K562 (cell line): ENCODE measurements at regions not wholly inside any gene's neighbourhood (a gene's known extent, or its start where the extent isn't known, plus 50 kb on each side); places are given as distances from the start of the nearest gene placed in this dataset.

Experiments used
- BCLAF1 ChIP-seq, 2 experiments: fragments of 450-650 bp in 1 of 2; IDR thresholded peaks; 2 replicates each; pipeline ENCODE4 v1.6.1; 2011 to 2017; ENCODE audit warnings: low read depth in 2 of 2, antibody characterized with exemption in 1 of 2, borderline replicate concordance in 1 of 2, low read length in 1 of 2, mild to moderate bottlenecking in 1 of 2, mixed read lengths in 1 of 2; ENCODE audit not compliant: control insufficient read depth in 1 of 2
- BCOR ChIP-seq: fragments of 450-650 bp; IDR thresholded peaks from 2 replicates; pipeline ENCODE4 v1.6.1; 2016
- GMEB1 ChIP-seq: fragments of 250-450 bp; sonication (Bioruptor Pico); IDR thresholded peaks from 2 replicates; pipeline ENCODE4 v1.4.0; 2020; ENCODE audit warnings: mild to moderate bottlenecking
- L3MBTL2 ChIP-seq: fragments of 450-650 bp; IDR thresholded peaks from 2 replicates; pipeline ENCODE4 v1.6.1; 2016; ENCODE audit warnings: mild to moderate bottlenecking, moderate library complexity
- OTX1 ChIP-seq: fragments of 450-650 bp; formaldehyde crosslinking; IDR thresholded peaks from 2 replicates; pipeline ENCODE4 v1.4.0; 2022; ENCODE audit warnings: mild to moderate bottlenecking
- PTBP1 ChIP-seq: fragments of 200-400 bp; formaldehyde crosslinking; IDR thresholded peaks from 2 replicates; pipeline ENCODE4 v1.6.1; 2017; ENCODE audit warnings: low read depth, low read length
- PYGO2 ChIP-seq: fragments of 450-650 bp; IDR thresholded peaks from 2 replicates; pipeline ENCODE4 v1.6.1; 2016; ENCODE audit warnings: mild to moderate bottlenecking, missing genetic modification characterization, moderate library complexity, missing compliant biosample characterization
- RCOR1 ChIP-seq, 2 experiments: IDR thresholded peaks; 2 replicates each; pipeline ENCODE4 v1.6.1; 2012; ENCODE audit warnings: low read depth in 2 of 2, low read length in 2 of 2, borderline replicate concordance in 1 of 2, improper control_type of control experiment in 1 of 2
- SREBF2 ChIP-seq: sonication (generic); formaldehyde crosslinking; IDR thresholded peaks from 2 replicates; pipeline ENCODE4 v1.4.0; 2020; ENCODE audit warnings: mild to moderate bottlenecking, missing genetic modification reagents
- ZKSCAN8 ChIP-seq: fragments of 200-800 bp; sonication (Bioruptor generic); IDR thresholded peaks from 2 replicates; pipeline ENCODE4 v1.6.1; 2016; ENCODE audit warnings: missing genetic modification characterization, missing compliant biosample characterization
- ZNF232 ChIP-seq: sonication (generic); formaldehyde crosslinking; IDR thresholded peaks from 2 replicates; pipeline ENCODE4 v1.8.0; 2022; ENCODE audit warnings: mild to moderate bottlenecking, missing genetic modification reagents
- TF ChIP-seq, protein P1 (sequence below), 2 experiments: fragments of 450-650 bp; IDR thresholded peaks; 2 replicates each; pipeline ENCODE4 v1.6.1; 2018; ENCODE audit warnings: mild to moderate bottlenecking in 2 of 2, low read depth in 1 of 2; ENCODE audit not compliant: partially characterized antibody in 2 of 2
- TF ChIP-seq, protein P2 (sequence below): fragments of 450-650 bp; IDR thresholded peaks from 2 replicates; pipeline ENCODE4 v1.6.1; 2016; ENCODE audit warnings: low read depth, mild to moderate bottlenecking, moderate library complexity

DNA sequence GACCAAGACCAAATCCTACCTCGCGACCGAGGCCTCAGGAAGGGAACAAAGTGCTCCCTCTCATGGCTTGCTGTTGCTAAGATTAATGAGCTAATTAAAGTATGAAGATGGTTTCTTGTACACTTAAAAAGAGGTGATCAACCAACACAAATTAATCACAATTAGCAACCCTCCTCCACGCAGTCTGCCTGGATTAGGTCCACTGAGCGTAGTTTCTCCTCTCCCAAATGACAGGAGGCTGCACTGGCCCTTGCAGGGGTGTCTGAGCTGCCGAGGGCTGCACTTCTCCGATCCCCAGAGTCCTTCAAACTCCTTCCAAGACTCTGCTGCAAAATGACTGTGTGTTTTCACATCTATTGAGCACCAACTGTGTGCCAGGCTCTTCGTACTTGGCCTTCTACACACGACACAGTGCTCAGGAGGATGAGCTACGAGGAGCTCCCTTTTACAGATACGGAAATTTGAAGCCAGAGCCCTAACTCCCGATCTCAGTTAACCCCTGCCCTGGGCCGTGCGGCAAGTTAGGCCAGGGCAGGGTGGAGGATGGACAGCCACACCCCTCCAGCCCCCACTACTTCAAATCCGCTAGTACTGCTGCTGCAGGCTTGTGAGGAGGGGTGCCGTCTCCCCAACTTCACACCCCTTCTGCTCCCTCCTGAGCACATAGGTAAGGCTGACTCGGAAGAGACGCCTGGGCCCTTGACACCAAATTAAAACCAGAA, 101.0 kb upstream of the LINGO1 start (continued):
- TF ChIP-seq, protein P1, sequence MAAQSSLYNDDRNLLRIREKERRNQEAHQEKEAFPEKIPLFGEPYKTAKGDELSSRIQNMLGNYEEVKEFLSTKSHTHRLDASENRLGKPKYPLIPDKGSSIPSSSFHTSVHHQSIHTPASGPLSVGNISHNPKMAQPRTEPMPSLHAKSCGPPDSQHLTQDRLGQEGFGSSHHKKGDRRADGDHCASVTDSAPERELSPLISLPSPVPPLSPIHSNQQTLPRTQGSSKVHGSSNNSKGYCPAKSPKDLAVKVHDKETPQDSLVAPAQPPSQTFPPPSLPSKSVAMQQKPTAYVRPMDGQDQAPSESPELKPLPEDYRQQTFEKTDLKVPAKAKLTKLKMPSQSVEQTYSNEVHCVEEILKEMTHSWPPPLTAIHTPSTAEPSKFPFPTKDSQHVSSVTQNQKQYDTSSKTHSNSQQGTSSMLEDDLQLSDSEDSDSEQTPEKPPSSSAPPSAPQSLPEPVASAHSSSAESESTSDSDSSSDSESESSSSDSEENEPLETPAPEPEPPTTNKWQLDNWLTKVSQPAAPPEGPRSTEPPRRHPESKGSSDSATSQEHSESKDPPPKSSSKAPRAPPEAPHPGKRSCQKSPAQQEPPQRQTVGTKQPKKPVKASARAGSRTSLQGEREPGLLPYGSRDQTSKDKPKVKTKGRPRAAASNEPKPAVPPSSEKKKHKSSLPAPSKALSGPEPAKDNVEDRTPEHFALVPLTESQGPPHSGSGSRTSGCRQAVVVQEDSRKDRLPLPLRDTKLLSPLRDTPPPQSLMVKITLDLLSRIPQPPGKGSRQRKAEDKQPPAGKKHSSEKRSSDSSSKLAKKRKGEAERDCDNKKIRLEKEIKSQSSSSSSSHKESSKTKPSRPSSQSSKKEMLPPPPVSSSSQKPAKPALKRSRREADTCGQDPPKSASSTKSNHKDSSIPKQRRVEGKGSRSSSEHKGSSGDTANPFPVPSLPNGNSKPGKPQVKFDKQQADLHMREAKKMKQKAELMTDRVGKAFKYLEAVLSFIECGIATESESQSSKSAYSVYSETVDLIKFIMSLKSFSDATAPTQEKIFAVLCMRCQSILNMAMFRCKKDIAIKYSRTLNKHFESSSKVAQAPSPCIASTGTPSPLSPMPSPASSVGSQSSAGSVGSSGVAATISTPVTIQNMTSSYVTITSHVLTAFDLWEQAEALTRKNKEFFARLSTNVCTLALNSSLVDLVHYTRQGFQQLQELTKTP (IDR thresholded peaks at IDR 0.05; ENCODE audit: low read depth in 1 of 2, partially characterized antibody in 2 of 2), result no peak
- TF ChIP-seq OTX1 (CRISPR knock-in tag), result no peak
- TF ChIP-seq ZKSCAN8, result peak; percentile 96
- TF ChIP-seq L3MBTL2, result peak; percentile 24; the same call in 1 of the 2 replicates
- TF ChIP-seq, protein P2, sequence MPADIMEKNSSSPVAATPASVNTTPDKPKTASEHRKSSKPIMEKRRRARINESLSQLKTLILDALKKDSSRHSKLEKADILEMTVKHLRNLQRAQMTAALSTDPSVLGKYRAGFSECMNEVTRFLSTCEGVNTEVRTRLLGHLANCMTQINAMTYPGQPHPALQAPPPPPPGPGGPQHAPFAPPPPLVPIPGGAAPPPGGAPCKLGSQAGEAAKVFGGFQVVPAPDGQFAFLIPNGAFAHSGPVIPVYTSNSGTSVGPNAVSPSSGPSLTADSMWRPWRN, result no peak
- peak; percentile 80 for TF ChIP-seq BCOR
- TF ChIP-seq PTBP1, result no peak
- no peak for TF ChIP-seq GMEB1
- TF ChIP-seq BCLAF1 (IDR thresholded peaks at IDR 0.05; ENCODE audit: borderline replicate concordance in 1 of 2, control insufficient read depth in 1 of 2, low read depth in 2 of 2, low read length in 1 of 2), result no peak
- no peak for TF ChIP-seq ZNF232 (CRISPR knock-in tag)
- no peak for TF ChIP-seq SREBF2
- peak in 1 of 2 experiments; percentile 8; a peak in 1 of 4 replicates for TF ChIP-seq RCOR1 (IDR thresholded peaks at IDR 0.05; ENCODE audit: borderline replicate concordance in 1 of 2, low read depth in 2 of 2, low read length in 2 of 2)
- TF ChIP-seq PYGO2, result no peak
